Medulla oblongata (tissue), 1 donor: ENCODE measurements at regions not wholly inside any gene's neighbourhood (a gene's known extent, or its start where the extent isn't known, plus 50 kb on each side); places are given as distances from the start of the nearest gene placed in this dataset.

Experiments used
- DNase-seq: peaks from one replicate; pipeline ENCODE4 v3.0.0-alpha.2; 2015; ENCODE audit errors: extremely low spot score

DNA sequence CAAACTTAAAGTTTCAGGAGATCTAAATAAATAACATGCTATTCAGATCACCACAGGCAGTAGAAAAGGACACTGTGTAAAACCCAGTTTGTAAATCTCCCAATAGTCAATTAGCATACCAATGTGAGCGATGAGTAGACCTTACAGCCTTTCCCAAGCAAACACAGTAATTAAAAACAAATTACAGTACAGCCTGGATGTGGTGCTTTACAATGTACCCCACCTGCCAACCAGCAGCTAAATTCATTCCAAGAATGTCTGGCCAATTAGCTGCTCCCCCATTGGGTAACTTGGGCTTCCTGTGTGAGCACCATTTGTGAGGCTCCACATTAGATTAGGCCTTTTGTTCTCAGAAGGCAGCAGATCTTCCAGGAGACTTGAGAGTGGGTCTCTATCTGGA is 635.0 kb downstream of the TBL1XR1 start:
- DNase-seq: no peak

DNA sequence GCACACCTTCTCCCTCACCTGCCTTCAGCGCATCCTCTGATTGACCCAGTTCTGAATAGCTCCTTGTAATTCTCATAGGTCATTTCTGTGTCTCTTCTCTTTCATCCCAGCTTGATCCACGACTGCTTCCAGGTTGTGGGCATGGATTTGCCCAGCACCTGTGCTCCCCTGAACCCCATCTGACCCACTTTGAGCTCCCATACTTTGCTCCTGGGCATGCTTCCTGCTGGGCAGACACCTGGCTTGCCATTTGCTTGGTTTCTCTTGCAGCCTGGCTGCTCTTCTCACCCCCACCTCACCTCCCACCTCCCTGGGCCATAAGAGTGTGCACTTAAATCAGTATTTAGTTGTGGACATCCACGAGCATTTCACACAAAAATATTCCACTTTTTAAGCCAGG is 635.5 kb downstream of the TBL1XR1 start:
- DNase-seq: no peak

- DNase-seq: no peak
Measured at GRCh38 chr3:176554791-176555654, 642.3 kb downstream of the TBL1XR1 start.

- no peak for DNase-seq
Measured at GRCh38 chr3:176554264-176554663, 643.0 kb downstream of the TBL1XR1 start.

DNA sequence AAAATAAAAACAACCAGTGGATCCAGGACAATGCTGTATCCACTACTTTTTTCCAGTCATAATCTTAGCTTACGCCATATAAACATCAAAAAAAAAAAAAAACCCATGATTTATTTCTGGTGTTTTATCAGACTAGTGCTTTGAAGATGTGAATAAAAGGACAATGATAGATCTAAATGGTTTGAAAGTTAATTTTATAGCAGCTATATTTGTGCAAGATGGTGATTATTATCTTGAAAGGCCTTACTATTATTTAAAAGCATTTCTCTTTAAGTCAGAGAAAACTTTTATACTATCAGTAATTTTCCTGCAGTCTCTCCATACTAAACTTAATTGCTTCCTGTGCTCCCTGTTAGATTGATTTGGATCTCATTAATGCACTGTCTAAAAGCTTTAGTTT is 670.3 kb downstream of the TBL1XR1 start:
- DNase-seq: no peak

GRCh38 chr3:176526225-176526624 is 671.1 kb downstream of the TBL1XR1 start:
- DNase-seq: no peak

DNA sequence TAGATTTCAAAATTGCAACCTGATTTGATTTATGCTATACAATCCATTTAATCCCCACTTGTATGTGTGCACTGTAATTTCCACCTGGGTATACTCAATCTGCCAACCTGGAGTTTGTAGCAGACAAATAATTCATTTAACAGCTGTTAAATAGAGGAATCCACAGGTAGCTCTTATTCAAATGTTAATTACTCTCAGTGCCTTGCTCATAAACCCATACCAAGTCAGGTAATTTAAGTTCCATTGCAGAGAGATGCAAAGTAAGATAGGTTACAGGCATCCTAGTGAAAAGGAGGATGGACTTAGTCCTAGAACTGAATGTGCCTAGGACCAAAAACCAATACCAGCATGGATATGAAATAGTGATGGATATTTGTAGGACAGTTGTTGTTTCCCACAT is 674.2 kb downstream of the TBL1XR1 start:
- DNase-seq: no peak

GRCh38 chr3:176522436-176522835 is 674.8 kb downstream of the TBL1XR1 start:
- no peak for DNase-seq

DNA sequence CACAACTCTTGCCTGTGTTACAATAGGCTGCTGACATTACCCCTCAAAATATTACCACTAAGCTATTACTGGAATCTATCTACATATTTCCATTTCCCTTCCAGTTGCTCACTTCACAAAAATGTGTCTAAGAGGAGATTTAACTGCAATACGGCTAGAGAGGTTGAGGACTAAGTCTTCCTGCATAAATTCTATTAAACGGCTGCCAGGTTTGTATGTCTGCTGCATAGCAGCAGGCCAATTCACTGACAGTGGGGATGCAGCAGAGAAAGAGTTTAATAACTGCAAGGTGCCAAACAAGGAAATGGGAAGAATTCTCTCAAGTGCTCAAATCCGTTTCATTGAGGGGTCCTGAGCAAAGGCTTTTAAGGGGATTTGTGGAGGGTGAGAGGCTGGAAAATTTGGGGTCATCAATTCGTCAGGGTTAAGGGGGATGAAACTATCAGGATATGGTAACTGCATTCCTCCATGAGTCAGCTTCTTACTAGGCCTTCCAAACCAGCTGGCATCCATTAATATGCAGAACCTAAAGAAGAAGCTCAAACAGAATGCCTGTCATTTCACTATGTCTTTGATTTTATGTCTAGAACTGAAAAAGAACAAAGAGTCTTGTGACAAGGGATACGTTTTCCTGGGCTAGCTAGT is 675.6 kb downstream of the TBL1XR1 start:
- DNase-seq: no peak

GRCh38 chr3:176514297-176514696 is 683.0 kb downstream of the TBL1XR1 start:
- peak; percentile 33 for DNase-seq

- no peak for DNase-seq
Measured at GRCh38 chr3:176513604-176514003, 683.7 kb downstream of the TBL1XR1 start.

- no peak for DNase-seq
Measured at GRCh38 chr3:176512037-176512436, 685.2 kb downstream of the TBL1XR1 start.

- no peak for DNase-seq
Measured at GRCh38 chr3:176510097-176510496, 687.2 kb downstream of the TBL1XR1 start.

GRCh38 chr3:176505878-176506621 is 691.2 kb downstream of the TBL1XR1 start:
- no peak for DNase-seq

DNA sequence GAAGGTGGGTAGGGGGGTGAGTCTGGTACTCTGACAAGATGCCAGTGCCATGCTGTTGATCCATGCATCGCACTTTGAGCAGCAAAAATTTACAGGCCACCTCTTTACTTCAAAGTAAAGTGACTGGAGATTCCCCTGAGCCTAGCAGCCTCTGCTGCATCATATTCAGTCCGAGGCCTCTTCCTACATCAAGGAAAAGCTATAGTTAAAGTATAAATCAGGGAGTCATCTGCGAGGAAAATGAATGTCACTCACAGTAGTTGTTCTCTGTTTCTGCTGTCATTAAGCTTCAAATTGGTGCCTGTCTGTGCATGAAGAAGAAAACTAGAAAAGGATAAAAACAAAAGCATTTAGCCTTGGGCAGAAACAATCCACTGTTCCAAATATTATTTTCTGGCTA is 706.2 kb downstream of the TBL1XR1 start:
- no peak for DNase-seq

DNA sequence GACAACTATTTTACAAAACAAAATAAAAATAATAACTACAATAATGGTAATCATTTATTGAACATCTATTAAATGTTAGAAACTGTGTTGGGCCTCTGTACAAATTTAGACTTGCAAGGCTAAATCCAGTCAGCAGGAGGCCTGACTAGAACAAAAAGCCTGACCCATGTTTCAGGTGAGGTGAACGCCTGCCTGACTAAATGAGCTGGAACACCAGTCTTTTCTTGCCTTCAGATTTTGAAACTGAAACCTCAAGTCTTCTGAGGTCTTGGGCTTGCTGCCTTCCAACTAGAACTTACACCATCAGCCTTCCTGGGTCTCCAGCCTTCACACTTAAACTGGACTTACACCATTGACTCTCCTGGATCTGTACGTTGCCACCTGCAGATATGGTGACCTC is 706.9 kb downstream of the TBL1XR1 start:
- DNase-seq: no peak

DNA sequence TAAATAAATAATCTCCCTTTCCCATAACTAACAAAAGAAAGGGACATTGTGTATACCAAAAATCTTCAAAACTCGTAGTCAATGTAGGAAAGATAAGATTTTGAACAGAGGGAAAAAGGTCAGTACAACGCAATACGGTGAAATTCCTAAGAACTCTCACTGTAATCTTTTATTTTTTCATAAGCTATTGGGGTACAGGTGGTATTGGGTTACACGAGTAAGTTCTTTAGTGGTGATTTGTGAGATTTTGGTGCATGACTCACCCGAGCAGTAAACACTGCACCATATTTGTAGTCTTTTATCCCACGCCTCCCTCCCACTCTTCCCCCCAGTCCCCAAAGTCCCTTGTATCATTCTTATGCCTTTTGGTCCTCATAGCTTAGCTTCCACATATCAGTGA is 718.0 kb downstream of the TBL1XR1 start:
- DNase-seq: no peak

DNA sequence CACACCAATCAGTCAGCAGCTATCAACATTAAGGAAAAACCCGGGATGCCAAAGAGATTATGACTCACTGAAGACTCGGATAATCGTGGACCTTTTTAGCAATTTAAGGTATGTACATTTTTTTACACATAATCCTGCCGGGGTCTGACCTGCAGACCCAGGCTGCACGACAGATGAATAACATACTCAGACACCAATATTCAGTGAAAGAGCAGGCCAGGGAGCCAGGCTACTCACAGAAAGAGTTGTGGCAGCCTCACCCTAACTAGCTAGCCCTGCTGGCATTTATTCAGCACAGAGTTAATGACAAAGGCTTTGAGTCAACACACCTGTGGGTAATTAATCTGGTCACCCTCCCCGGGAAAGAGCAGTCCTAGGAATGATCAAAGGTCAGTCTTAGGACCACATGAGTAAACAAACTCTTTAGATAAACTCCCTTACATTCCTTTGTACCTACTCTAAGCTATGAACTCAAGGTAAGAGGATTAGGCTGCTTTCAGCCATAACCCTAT is 727.5 kb downstream of the TBL1XR1 start:
- DNase-seq: no peak

GRCh38 chr3:176463610-176464009 is 733.7 kb downstream of the TBL1XR1 start:
- DNase-seq: no peak

GRCh38 chr3:176447369-176447768 is 749.9 kb downstream of the TBL1XR1 start:
- no peak for DNase-seq

GRCh38 chr3:176442326-176442725 is 755.0 kb downstream of the TBL1XR1 start:
- DNase-seq: no peak

DNA sequence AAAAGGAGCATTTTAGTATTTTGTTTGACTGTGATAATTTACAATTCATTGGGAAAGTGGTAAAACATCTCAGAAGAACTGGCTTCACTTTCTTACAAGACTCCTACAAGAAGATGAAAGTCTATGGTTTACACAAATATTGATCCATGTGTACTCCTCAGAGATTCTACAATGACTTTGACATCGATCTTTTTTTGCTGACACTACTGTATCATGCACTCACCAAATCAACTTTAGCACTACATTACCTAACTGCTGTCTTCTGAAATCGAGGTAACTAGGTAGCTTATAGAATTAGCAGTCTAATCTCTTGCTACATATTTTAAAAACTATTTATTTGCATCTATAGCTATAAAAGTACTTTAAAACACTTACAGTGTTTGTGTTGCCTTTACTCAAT is 757.6 kb downstream of the TBL1XR1 start:
- no peak for DNase-seq
